Vagina (tissue), 2 donors: ENCODE measurements at regions not wholly inside any gene's neighbourhood (a gene's known extent, or its start where the extent isn't known, plus 50 kb on each side); places are given as distances from the start of the nearest gene placed in this dataset.

Experiments used
- DNase-seq, 2 donors: peaks; one replicate each; pipeline ENCODE4 v3.0.0-alpha.2; 2017; ENCODE audit errors: extremely low spot score in 2 of 2
- H3K27ac ChIP-seq: fragments of 200-600 bp; sonication (generic); one replicate; pipeline ENCODE4 v1.5.1; 2019
- H3K27me3 ChIP-seq: fragments of 200-600 bp; sonication (generic); one replicate; pipeline ENCODE4 v1.5.1; 2019
- H3K36me3 ChIP-seq, 2 donors: fragments of 200-600 bp; sonication (generic); one replicate each; pipeline ENCODE4 v1.5.1; 2017 to 2019
- H3K4me1 ChIP-seq: fragments of 200-600 bp; sonication (generic); one replicate; pipeline ENCODE4 v1.5.1; 2019
- H3K4me3 ChIP-seq, 2 donors: fragments of 200-600 bp; sonication (generic); 1 replicate in 1 of 2; 2 replicates in 1 of 2; pipeline ENCODE4 v1.5.1; 2016 to 2019
- H3K9me3 ChIP-seq: fragments of 200-600 bp; sonication (generic); one replicate; pipeline ENCODE4 v1.5.1; 2019
- CTCF ChIP-seq, 3 experiments: fragments of 450-650 bp in 2 of 3; fragments of 200-600 bp in 1 of 3; sonication (generic) in 1 of 3; IDR thresholded peaks; one replicate each; pipeline ENCODE4 v1.5.1; 2017 to 2019; ENCODE audit warnings: antibody characterized with exemption in 3 of 3, mild to moderate bottlenecking in 2 of 3, moderate library complexity in 2 of 3
- POLR2A ChIP-seq, 2 donors: fragments of 450-650 bp; IDR thresholded peaks; one replicate each; pipeline ENCODE4 v1.6.1; 2017; ENCODE audit warnings: antibody characterized with exemption in 2 of 2, mild to moderate bottlenecking in 2 of 2, moderate library complexity in 2 of 2
- POLR2AphosphoS5 ChIP-seq, 2 donors: sonication (generic); formaldehyde crosslinking; IDR thresholded peaks; one replicate each; pipeline ENCODE4 v1.9.0; 2017; ENCODE audit warnings: antibody characterized with exemption in 2 of 2, mild to moderate bottlenecking in 2 of 2, low read depth in 1 of 2; ENCODE audit not compliant: insufficient read depth in 1 of 2
- intact Hi-C: fragments of 100-400 bp; cut with DNase I; formaldehyde crosslinking; loops from one replicate; pipeline ENCODE4 v1.15.1; 2023

GRCh38 chr18:27854631-27855030 is 322.3 kb downstream of the CDH2 start:
- DNase-seq: no peak
- Histone ChIP-seq H3K4me3 (no peak overlapping the region), H3K36me3 (no peaks in the 10 kb centered on the region), H3K9me3 (no peaks in the 10 kb centered on the region), H3K4me1 (no peaks in the 10 kb centered on the region), H3K27ac (no peak overlapping the region), H3K27me3 (no peaks in the 10 kb centered on the region)
- no peak for TF ChIP-seq POLR2AphosphoS5 (IDR thresholded peaks at IDR 0.05; ENCODE audit: insufficient read depth in 1 of 2, low read depth in 1 of 2)
- no peak for TF ChIP-seq POLR2A (IDR thresholded peaks at IDR 0.05)
- no peak for TF ChIP-seq CTCF (IDR thresholded peaks at IDR 0.05)
- intact Hi-C loops: no loop called here

- no peak for DNase-seq
- intact Hi-C loops: no loop called here
- H3K4me1 ChIP-seq: no peaks in the 10 kb centered on the region
- no peak for TF ChIP-seq POLR2AphosphoS5 (IDR thresholded peaks at IDR 0.05; ENCODE audit: insufficient read depth in 1 of 2, low read depth in 1 of 2)
- TF ChIP-seq POLR2A (IDR thresholded peaks at IDR 0.05): no peak
- no peak for TF ChIP-seq CTCF (IDR thresholded peaks at IDR 0.05)
- no peak overlapping the region for H3K27ac ChIP-seq
- no peaks in the 10 kb centered on the region for H3K36me3 ChIP-seq
- H3K27me3 ChIP-seq: no peaks in the 10 kb centered on the region
- H3K9me3 ChIP-seq: no peaks in the 10 kb centered on the region
- no peak overlapping the region for H3K4me3 ChIP-seq
Observed at GRCh38 chr18:27848336-27848735, 328.6 kb downstream of the CDH2 start.

GRCh38 chr18:27847412-27847811 is 329.5 kb downstream of the CDH2 start:
- H3K36me3 ChIP-seq: no peaks in the 10 kb centered on the region
- no peak for DNase-seq
- TF ChIP-seq POLR2AphosphoS5 (IDR thresholded peaks at IDR 0.05; ENCODE audit: insufficient read depth in 1 of 2, low read depth in 1 of 2) (no peak), POLR2A (IDR thresholded peaks at IDR 0.05) (no peak), CTCF (IDR thresholded peaks at IDR 0.05) (no peak)
- H3K4me1 ChIP-seq: no peaks in the 10 kb centered on the region
- intact Hi-C loops: no loop called here
- no peak overlapping the region for H3K27ac ChIP-seq
- no peaks in the 10 kb centered on the region for H3K9me3 ChIP-seq
- no peaks in the 10 kb centered on the region for H3K27me3 ChIP-seq
- no peak overlapping the region for H3K4me3 ChIP-seq

GRCh38 chr18:27845897-27846296 is 331.0 kb downstream of the CDH2 start:
- Histone ChIP-seq H3K9me3 (no peaks in the 10 kb centered on the region), H3K27me3 (no peaks in the 10 kb centered on the region), H3K27ac (no peak overlapping the region), H3K36me3 (no peaks in the 10 kb centered on the region), H3K4me3 (no peak overlapping the region), H3K4me1 (no peaks in the 10 kb centered on the region)
- no peak for DNase-seq
- TF ChIP-seq POLR2AphosphoS5 (IDR thresholded peaks at IDR 0.05; ENCODE audit: insufficient read depth in 1 of 2, low read depth in 1 of 2) (no peak), CTCF (IDR thresholded peaks at IDR 0.05) (no peak), POLR2A (IDR thresholded peaks at IDR 0.05) (no peak)
- intact Hi-C loops: no loop called here

GRCh38 chr18:27843783-27844777 is 332.9 kb downstream of the CDH2 start:
- TF ChIP-seq POLR2AphosphoS5 (IDR thresholded peaks at IDR 0.05; ENCODE audit: insufficient read depth in 1 of 2, low read depth in 1 of 2) (no peak), POLR2A (IDR thresholded peaks at IDR 0.05) (no peak), CTCF (IDR thresholded peaks at IDR 0.05) (no peak)
- DNase-seq: no peak
- Histone ChIP-seq H3K27me3 (no peaks in the 10 kb centered on the region), H3K36me3 (no peaks in the 10 kb centered on the region), H3K4me3 (no peak overlapping the region), H3K27ac (no peak overlapping the region), H3K4me1 (no peaks in the 10 kb centered on the region), H3K9me3 (no peaks in the 10 kb centered on the region)
- intact Hi-C loops: no loop called here
